HEK293 (cell line): ENCODE measurements at regions not wholly inside any gene's neighbourhood (a gene's known extent, or its start where the extent isn't known, plus 50 kb on each side); places are given as distances from the start of the nearest gene placed in this dataset.

Source experiments
- CTCF ChIA-PET: fragments of 350-600 bp; formaldehyde crosslinking; extraction: SDS; loops from one replicate; lab custom pipeline; 2021; ENCODE audit warnings: antibody characterized with exemption; lab: Yijun Ruan, JAX
- POLR2A ChIA-PET: fragments of 300-600 bp; formaldehyde crosslinking; extraction: SDS; loops from one replicate; lab custom pipeline; 2020; ENCODE audit warnings: antibody characterized with exemption, inconsistent platforms; lab: Yijun Ruan, JAX
- H3K27ac ChIP-seq: fragments of 200-500 bp; sonication (Bioruptor generic); 2 replicates; pipeline ENCODE4 v1.5.1; 2014; ENCODE audit warnings: low read depth, low read length, control low read depth, inconsistent platforms; ENCODE audit errors: extremely low read depth
- H3K36me3 ChIP-seq, 2 experiments: fragments of 200-500 bp in 1 of 2; sonication (Bioruptor generic) in 1 of 2; 1 replicate in 1 of 2; 2 replicates in 1 of 2; pipeline ENCODE4 v1.5.1; 2014 to 2017; ENCODE audit warnings: inconsistent platforms in 2 of 2, low read length in 2 of 2; ENCODE audit not compliant: control insufficient read depth in 2 of 2, insufficient read depth in 1 of 2
- H3K4me1 ChIP-seq: fragments of 200-500 bp; sonication (Bioruptor generic); 2 replicates; pipeline ENCODE4 v1.5.1; 2014; ENCODE audit warnings: mild to moderate bottlenecking, low read length, inconsistent platforms; ENCODE audit not compliant: control insufficient read depth, insufficient read depth
- H3K4me3 ChIP-seq: 2 replicates; pipeline ENCODE4 v1.5.1; 2011; ENCODE audit warnings: low read depth, mild to moderate bottlenecking, control low read depth, low read length, moderate library complexity
- H3K9me3 ChIP-seq: fragments of 200-500 bp; sonication (Bioruptor generic); 2 replicates; pipeline ENCODE4 v1.5.1; 2014; ENCODE audit warnings: low read depth, low read length, inconsistent platforms; ENCODE audit not compliant: control insufficient read depth, insufficient read depth
- BCL6B ChIP-seq: fragments of 450-650 bp; formaldehyde crosslinking; IDR thresholded peaks from 2 replicates; pipeline ENCODE4 v1.5.1; 2017; ENCODE audit warnings: missing biosample characterization, missing genetic modification characterization
- GLIS1 ChIP-seq: fragments of 450-650 bp; formaldehyde crosslinking; IDR thresholded peaks from 2 replicates; pipeline ENCODE4 v1.5.1; 2016; ENCODE audit warnings: missing biosample characterization, missing genetic modification characterization
- INSM2 ChIP-seq: fragments of 450-650 bp; formaldehyde crosslinking; IDR thresholded peaks from 2 replicates; pipeline ENCODE4 v1.5.1; 2016; ENCODE audit warnings: missing biosample characterization, missing genetic modification characterization
- TCF7L2 ChIP-seq: IDR thresholded peaks from 2 replicates; pipeline ENCODE4 v1.6.1; 2011; ENCODE audit warnings: low read depth, mild to moderate bottlenecking, inconsistent platforms, low read length, moderate library complexity, borderline replicate concordance
- ZFP3 ChIP-seq: fragments of 450-650 bp; formaldehyde crosslinking; IDR thresholded peaks from 2 replicates; pipeline ENCODE4 v1.5.1; 2016; ENCODE audit warnings: low read depth, missing biosample characterization, missing genetic modification characterization
- ZNF121 ChIP-seq: fragments of 450-650 bp; formaldehyde crosslinking; IDR thresholded peaks from 2 replicates; pipeline ENCODE4 v1.5.1; 2016; ENCODE audit warnings: missing biosample characterization, missing genetic modification characterization
- ZNF132 ChIP-seq: fragments of 450-650 bp; formaldehyde crosslinking; IDR thresholded peaks from 2 replicates; pipeline ENCODE4 v1.5.1; 2017; ENCODE audit warnings: missing biosample characterization, missing genetic modification characterization, borderline replicate concordance
- ZNF157 ChIP-seq: fragments of 450-650 bp; formaldehyde crosslinking; IDR thresholded peaks from 2 replicates; pipeline ENCODE4 v1.5.1; 2016; ENCODE audit warnings: missing biosample characterization, missing genetic modification characterization
- ZNF169 ChIP-seq: fragments of 450-650 bp; formaldehyde crosslinking; IDR thresholded peaks from 2 replicates; pipeline ENCODE4 v1.5.1; 2016; ENCODE audit warnings: missing biosample characterization, missing genetic modification characterization
- ZNF266 ChIP-seq: fragments of 450-650 bp; formaldehyde crosslinking; IDR thresholded peaks from 2 replicates; pipeline ENCODE4 v1.5.1; 2016; ENCODE audit warnings: missing biosample characterization, missing genetic modification characterization, low read depth
- ZNF341 ChIP-seq: fragments of 450-650 bp; formaldehyde crosslinking; IDR thresholded peaks from 2 replicates; pipeline ENCODE4; 2016; ENCODE audit warnings: low read depth, missing biosample characterization, missing genetic modification characterization
- ZNF433 ChIP-seq: fragments of 450-650 bp; formaldehyde crosslinking; IDR thresholded peaks from 2 replicates; pipeline ENCODE4 v1.5.1; 2016; ENCODE audit warnings: missing biosample characterization, missing genetic modification characterization, low read depth
- ZNF513 ChIP-seq: fragments of 450-650 bp; IDR thresholded peaks from 2 replicates; pipeline ENCODE4 v1.5.1; 2018; ENCODE audit warnings: missing biosample characterization, missing genetic modification characterization
- ZNF521 ChIP-seq: fragments of 450-650 bp; formaldehyde crosslinking; IDR thresholded peaks from 2 replicates; pipeline ENCODE4 v1.5.1; 2017; ENCODE audit warnings: missing biosample characterization, mild to moderate bottlenecking, missing genetic modification characterization
- ZNF544 ChIP-seq: fragments of 450-650 bp; formaldehyde crosslinking; IDR thresholded peaks from 2 replicates; pipeline ENCODE4 v1.5.0; 2017; ENCODE audit warnings: missing biosample characterization, missing genetic modification characterization
- ZNF610 ChIP-seq: fragments of 450-650 bp; formaldehyde crosslinking; IDR thresholded peaks from 2 replicates; pipeline ENCODE4 v1.5.1; 2016; ENCODE audit warnings: missing biosample characterization, missing genetic modification characterization, borderline replicate concordance
- ZNF645 ChIP-seq: fragments of 450-650 bp; formaldehyde crosslinking; IDR thresholded peaks from 2 replicates; pipeline ENCODE4; 2016; ENCODE audit warnings: missing biosample characterization, missing genetic modification characterization
- ZNF76 ChIP-seq: fragments of 450-650 bp; formaldehyde crosslinking; IDR thresholded peaks from 2 replicates; pipeline ENCODE4; 2016; ENCODE audit warnings: low read depth, missing biosample characterization, missing genetic modification characterization, borderline replicate concordance
- ZNF785 ChIP-seq: fragments of 450-650 bp; formaldehyde crosslinking; IDR thresholded peaks from 2 replicates; pipeline ENCODE4 v1.5.1; 2016; ENCODE audit warnings: missing biosample characterization, missing genetic modification characterization

- no peaks in the 10 kb centered on the region for H3K36me3 ChIP-seq
- no peaks in the 10 kb centered on the region for H3K4me1 ChIP-seq
- CTCF ChIA-PET: interaction anchor here (0.7 to 1.0 kb wide), 2 partner anchors 10 to 47 kb away, joined by 5 read pairs; no protein-coding TSS in a partner anchor
- no peak overlapping the region for H3K4me3 ChIP-seq
- POLR2A ChIA-PET: interaction anchor here (0.6 kb wide), 1 partner anchor 46 kb away, joined by 4 read pairs; no protein-coding TSS in a partner anchor
- H3K27ac ChIP-seq: no peak overlapping the region
- no peaks in the 10 kb centered on the region for H3K9me3 ChIP-seq
- TF ChIP-seq ZNF521 (tag by site-specific recombination): no peak
- no peak for TF ChIP-seq ZNF610 (tag by site-specific recombination)
- TF ChIP-seq ZNF341: no peak
- TF ChIP-seq ZNF76 (tag by site-specific recombination): no peak
- TF ChIP-seq ZNF645 (tag by site-specific recombination): no peak
- TF ChIP-seq ZNF157 (tag by site-specific recombination): no peak
- TF ChIP-seq ZNF132 (tag by site-specific recombination): no peak
- no peak for TF ChIP-seq GLIS1
- no peak for TF ChIP-seq TCF7L2
- no peak for TF ChIP-seq ZNF513
Observed at GRCh38 chr12:25639406-25639805, 86.3 kb upstream of the LMNTD1 start.

- Histone ChIP-seq H3K4me1 (peaks cover 5% of the 10 kb centered on the region; the same call in 1 of the 2 replicates), H3K27ac (no peak overlapping the region), H3K4me3 (no peak overlapping the region), H3K9me3 (no peaks in the 10 kb centered on the region), H3K36me3 (no peaks in the 10 kb centered on the region)
- CTCF ChIA-PET: no interaction called here
- TF ChIP-seq ZFP3 (tag by site-specific recombination): no peak
- no peak for TF ChIP-seq ZNF785
- no peak for TF ChIP-seq ZNF266
- TF ChIP-seq ZNF121 (tag by site-specific recombination): no peak
- no peak for TF ChIP-seq ZNF433 (tag by site-specific recombination)
- no peak for TF ChIP-seq ZNF544 (tag by site-specific recombination)
- no peak for TF ChIP-seq INSM2 (tag by site-specific recombination)
- TF ChIP-seq BCL6B: no peak
- no peak for TF ChIP-seq ZNF169
- POLR2A ChIA-PET: no interaction called here
Observed at GRCh38 chr12:25644979-25645378, 91.9 kb upstream of the LMNTD1 start.
